PFSK-1 (cell line): ENCODE measurements at regions not wholly inside any gene's neighbourhood (a gene's known extent, or its start where the extent isn't known, plus 50 kb on each side); places are given as distances from the start of the nearest gene placed in this dataset.

Experiments
- FOXP2 ChIP-seq: optimal IDR thresholded peaks from 2 replicates; pipeline ENCODE3; 2011; ENCODE audit warnings: borderline replicate concordance, control low read depth, inconsistent platforms; ENCODE audit not compliant: insufficient read depth; ENCODE audit errors: extremely low read length, extremely low read depth
- POLR2AphosphoS5 ChIP-seq: IDR thresholded peaks from 2 replicates; pipeline ENCODE4 v1.6.1; 2012; ENCODE audit warnings: low read depth, mild to moderate bottlenecking, control low read depth, low read length, moderate library complexity
- REST ChIP-seq, 2 experiments: IDR thresholded peaks; 2 replicates each; pipeline versions ENCODE4 v1.6.1 to v1.8.0; 2011 to 2012; ENCODE audit warnings: low read depth in 2 of 2, low read length in 2 of 2, control low read depth in 1 of 2, inconsistent platforms in 1 of 2, mild to moderate bottlenecking in 1 of 2, moderate library complexity in 1 of 2; ENCODE audit not compliant: insufficient read depth in 1 of 2
- SIN3A ChIP-seq: IDR thresholded peaks from 2 replicates; pipeline ENCODE4 v1.6.1; 2012; ENCODE audit warnings: mild to moderate bottlenecking, low read length, moderate library complexity, borderline replicate concordance; ENCODE audit not compliant: insufficient read depth

GRCh38 chr1:221444346-221444745 lies 297.5 kb downstream of the DUSP10 start:
- TF ChIP-seq SIN3A (no peak), POLR2AphosphoS5 (no peak), REST (IDR thresholded peaks at IDR 0.05; ENCODE audit: insufficient read depth in 1 of 2, low read depth in 2 of 2, low read length in 2 of 2) (no peak), FOXP2 (no peak)
